Activated naive CD4-positive, alpha-beta T cell treated with anti-CD3 and anti-CD28 coated beads for 36 hours (primary cell): ENCODE measurements at regions not wholly inside any gene's neighbourhood (a gene's known extent, or its start where the extent isn't known, plus 50 kb on each side); places are given as distances from the start of the nearest gene placed in this dataset.
A peak's percentile ranks its signal among the peaks of the same experiment; 100 is the strongest.
"Not testable (repeated sequence)": the region's sequence is repeated elsewhere in the genome, so short reads cannot be mapped to it uniquely, and the experiment has no call there.

Experiments
- CTCF ChIA-PET: fragments of 350-600 bp; sonication (Branson Sonifier 250); formaldehyde crosslinking; loops from one replicate; lab custom pipeline; 2021; ENCODE audit warnings: antibody characterized with exemption; lab: Charles Lee
- DNase-seq: peaks from one replicate; pipeline ENCODE4 v3.0.0-alpha.2; 2020
- H3K27ac Mint-ChIP-seq: one replicate; pipeline ENCODE4 v1.8.0; 2021; ENCODE audit warnings: mild to moderate bottlenecking, mixed read lengths
- H3K27me3 Mint-ChIP-seq: one replicate; pipeline ENCODE4 v1.8.0; 2021; ENCODE audit warnings: low read depth, mixed read lengths
- H3K36me3 Mint-ChIP-seq: one replicate; pipeline ENCODE4 v1.8.0; 2021; ENCODE audit warnings: low read depth, mixed read lengths
- H3K4me1 Mint-ChIP-seq: one replicate; pipeline ENCODE4 v1.8.0; 2021; ENCODE audit warnings: low read depth, mixed read lengths
- H3K4me3 Mint-ChIP-seq: one replicate; pipeline ENCODE4 v1.8.0; 2021; ENCODE audit warnings: mild to moderate bottlenecking, moderate library complexity, mixed read lengths
- H3K9me3 Mint-ChIP-seq: one replicate; pipeline ENCODE4 v1.8.0; 2021; ENCODE audit warnings: mixed read lengths
- intact Hi-C: fragments of 100-400 bp; cut with micrococcal nuclease; formaldehyde crosslinking; loops from one replicate; pipeline ENCODE4 v1.15.1; 2023

DNA sequence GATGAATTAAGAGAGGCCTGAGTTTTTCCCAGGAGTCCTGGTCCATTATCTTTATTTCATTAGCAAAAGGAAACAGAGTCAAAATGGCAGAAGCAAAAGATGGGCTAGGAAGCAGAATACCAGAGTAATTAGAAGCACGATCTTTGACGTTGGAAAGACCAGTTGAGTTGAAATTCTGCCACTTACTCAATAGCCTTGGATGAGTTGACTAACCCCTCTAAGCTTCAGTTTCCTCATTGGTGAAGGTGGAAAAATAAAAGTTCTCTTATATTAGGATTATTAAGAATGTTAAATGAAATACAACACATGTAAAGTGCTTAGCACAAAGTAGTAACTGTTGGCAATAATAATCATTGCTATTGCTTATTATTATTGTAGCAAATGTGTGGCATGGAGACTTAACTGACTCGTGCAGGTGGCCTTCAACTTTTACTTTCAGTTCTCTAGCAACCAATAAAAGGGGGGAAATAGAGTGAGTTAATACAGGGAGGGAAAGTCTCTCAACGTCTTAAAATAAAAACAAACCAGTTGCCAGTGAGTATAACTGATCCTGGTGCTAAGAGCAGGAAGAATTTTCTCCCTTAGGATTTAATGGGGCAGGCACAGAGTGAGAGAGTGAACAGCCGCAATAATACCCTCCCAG lies 50.8 kb upstream of the ACBD5 start:
- Mint-ChIP-seq H3K4me1 (peaks cover 10% of the 10 kb centered on the region), H3K4me3 (peak overlapping the region; percentile 41)
- H3K9me3 Mint-ChIP-seq, H3K27ac Mint-ChIP-seq, DNase-seq, H3K36me3 Mint-ChIP-seq, intact Hi-C loops, CTCF ChIA-PET, H3K27me3 Mint-ChIP-seq: not testable (repeated sequence)
